Activated naive CD4-positive, alpha-beta T cell treated with anti-CD3 and anti-CD28 coated beads, Interleukin-2, amount 10 ng/mL, durations not matched to agents 7 days and 5 days (primary cell): ENCODE measurements at regions not wholly inside any gene's neighbourhood (a gene's known extent, or its start where the extent isn't known, plus 50 kb on each side); places are given as distances from the start of the nearest gene placed in this dataset.
"Not testable (repeated sequence)": the region's sequence is repeated elsewhere in the genome, so short reads cannot be mapped to it uniquely, and the experiment has no call there.

Experiments
- CTCF ChIA-PET: fragments of 350-600 bp; sonication (Branson Sonifier 250); formaldehyde crosslinking; loops from one replicate; lab custom pipeline; 2021; ENCODE audit warnings: antibody characterized with exemption; lab: Charles Lee
- DNase-seq: peaks from one replicate; pipeline ENCODE4 v3.0.0-alpha.2; 2020
- H3K27ac Mint-ChIP-seq: one replicate; pipeline ENCODE4 v1.8.0; 2021; ENCODE audit warnings: mild to moderate bottlenecking, moderate library complexity, mixed read lengths
- H3K27me3 Mint-ChIP-seq: one replicate; pipeline ENCODE4 v1.8.0; 2021; ENCODE audit warnings: mild to moderate bottlenecking, mixed read lengths
- H3K36me3 Mint-ChIP-seq: one replicate; pipeline ENCODE4 v1.8.0; 2021; ENCODE audit warnings: mixed read lengths
- H3K4me1 Mint-ChIP-seq: one replicate; pipeline ENCODE4 v1.8.0; 2021; ENCODE audit warnings: mixed read lengths
- H3K4me3 Mint-ChIP-seq: one replicate; pipeline ENCODE4 v1.8.0; 2021; ENCODE audit warnings: mild to moderate bottlenecking, moderate library complexity, mixed read lengths
- H3K9me3 Mint-ChIP-seq: one replicate; pipeline ENCODE4 v1.8.0; 2021; ENCODE audit warnings: mixed read lengths

- Mint-ChIP-seq H3K9me3 (peaks cover 16% of the 10 kb centered on the region), H3K27me3 (no peaks in the 10 kb centered on the region), H3K4me3 (no peak overlapping the region), H3K36me3 (no peaks in the 10 kb centered on the region), H3K27ac (no peak overlapping the region), H3K4me1 (no peaks in the 10 kb centered on the region)
- CTCF ChIA-PET, result interaction anchor here (0.6 to 0.7 kb wide), 2 partner anchors 287 to 369 kb away, joined by 3 read pairs; no protein-coding TSS in a partner anchor
- no peak for DNase-seq
Observed at GRCh38 chr5:28313953-28314352, 1275.6 kb upstream of the CDH9 start.

GRCh38 chr5:28313321-28313951 lies 1275.0 kb upstream of the CDH9 start:
- no peak overlapping the region for H3K27ac Mint-ChIP-seq
- CTCF ChIA-PET, result interaction anchor here (0.6 to 0.7 kb wide), 2 partner anchors 288 to 368 kb away, joined by 3 read pairs; no protein-coding TSS in a partner anchor
- H3K9me3 Mint-ChIP-seq, result peaks cover 12% of the 10 kb centered on the region
- H3K27me3 Mint-ChIP-seq, result no peaks in the 10 kb centered on the region
- DNase-seq, result no peak
- H3K36me3 Mint-ChIP-seq, result no peaks in the 10 kb centered on the region
- H3K4me1 Mint-ChIP-seq, result no peaks in the 10 kb centered on the region
- no peak overlapping the region for H3K4me3 Mint-ChIP-seq

DNA sequence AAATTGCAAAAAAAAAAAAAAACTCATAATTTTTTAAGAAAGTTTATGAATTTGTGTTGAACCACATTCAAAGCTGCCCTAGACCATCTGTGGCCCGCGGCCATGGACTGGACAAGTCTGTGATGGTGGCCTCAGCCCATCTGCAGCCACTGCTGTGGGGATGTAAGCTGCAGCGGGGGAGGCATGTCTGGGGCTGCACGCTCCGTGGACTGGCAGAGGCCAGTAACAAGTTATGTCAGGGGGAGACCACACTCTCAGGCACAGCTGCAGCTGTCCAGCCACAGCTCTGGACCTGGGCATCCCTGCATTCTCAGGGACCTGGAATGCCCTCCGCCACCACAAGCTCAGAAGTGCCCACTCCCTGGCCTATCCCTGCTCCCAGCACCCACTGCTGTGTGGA lies 1272.3 kb upstream of the CDH9 start:
- peaks cover 12% of the 10 kb centered on the region for H3K9me3 Mint-ChIP-seq
- no peaks in the 10 kb centered on the region for H3K4me1 Mint-ChIP-seq
- no peaks in the 10 kb centered on the region for H3K27me3 Mint-ChIP-seq
- no peak for DNase-seq
- H3K4me3 Mint-ChIP-seq, result no peak overlapping the region
- no peak overlapping the region for H3K27ac Mint-ChIP-seq
- CTCF ChIA-PET, result no interaction called here
- no peaks in the 10 kb centered on the region for H3K36me3 Mint-ChIP-seq

GRCh38 chr5:28305891-28306290 lies 1267.5 kb upstream of the CDH9 start:
- Mint-ChIP-seq H3K27ac (no peak overlapping the region), H3K9me3 (peaks cover 9% of the 10 kb centered on the region), H3K4me3 (no peak overlapping the region), H3K27me3 (no peaks in the 10 kb centered on the region), H3K36me3 (no peaks in the 10 kb centered on the region), H3K4me1 (no peaks in the 10 kb centered on the region)
- CTCF ChIA-PET, result no interaction called here
- no peak for DNase-seq

- Mint-ChIP-seq H3K4me3 (no peak overlapping the region), H3K4me1 (no peaks in the 10 kb centered on the region), H3K9me3 (peaks cover 5% of the 10 kb centered on the region), H3K27me3 (no peaks in the 10 kb centered on the region), H3K36me3 (no peaks in the 10 kb centered on the region), H3K27ac (no peak overlapping the region)
- CTCF ChIA-PET, result no interaction called here
- DNase-seq, result no peak
Observed at GRCh38 chr5:28301712-28302111, 1263.3 kb upstream of the CDH9 start.

GRCh38 chr5:28296254-28297013 lies 1258.0 kb upstream of the CDH9 start:
- Mint-ChIP-seq H3K9me3 (peaks cover 4% of the 10 kb centered on the region), H3K27me3 (no peaks in the 10 kb centered on the region), H3K4me3 (no peak overlapping the region), H3K36me3 (no peaks in the 10 kb centered on the region), H3K27ac (no peak overlapping the region), H3K4me1 (no peaks in the 10 kb centered on the region)
- no peak for DNase-seq
- CTCF ChIA-PET, result no interaction called here

DNA sequence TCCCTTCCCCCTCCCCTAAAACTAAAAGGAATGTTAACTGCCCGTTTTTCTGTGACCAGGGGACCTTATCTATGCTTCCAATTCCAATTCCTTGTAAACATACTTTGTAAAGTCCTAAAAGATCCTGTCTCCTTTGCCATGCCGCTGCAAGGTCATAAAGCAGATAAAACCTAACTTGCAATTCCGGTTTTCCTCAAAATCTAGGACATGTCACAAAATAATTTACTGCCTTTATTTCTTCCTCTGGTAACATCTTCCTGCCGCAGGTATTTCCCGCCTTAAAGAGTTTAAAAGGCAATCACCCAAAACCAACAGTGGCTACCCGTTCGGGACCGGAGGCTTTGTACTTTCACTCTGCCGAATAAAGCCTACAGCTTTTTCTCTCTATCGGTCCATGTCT lies 1248.6 kb upstream of the CDH9 start:
- CTCF ChIA-PET, H3K9me3 Mint-ChIP-seq, H3K27me3 Mint-ChIP-seq, H3K27ac Mint-ChIP-seq, H3K36me3 Mint-ChIP-seq, DNase-seq, H3K4me3 Mint-ChIP-seq, H3K4me1 Mint-ChIP-seq: not testable (repeated sequence)

DNA sequence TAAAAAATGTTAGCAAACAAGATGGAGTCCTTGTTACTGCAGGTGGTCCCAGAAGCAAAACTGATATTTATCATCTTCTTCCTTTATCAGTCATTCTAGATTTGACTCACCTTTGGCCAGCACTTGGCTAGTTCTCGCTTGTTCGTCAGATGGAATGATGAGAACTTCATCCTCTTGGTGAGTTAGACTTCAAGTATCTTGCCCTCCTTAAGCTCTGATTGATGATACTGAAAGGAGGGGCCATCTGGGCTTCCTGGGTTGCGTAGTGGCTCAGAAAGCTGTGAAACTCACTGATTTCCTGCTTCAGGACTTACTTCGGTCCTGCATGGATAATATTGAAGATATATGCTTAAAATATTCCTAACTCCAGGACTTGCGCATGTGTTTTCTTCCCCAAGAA lies 1248.2 kb upstream of the CDH9 start:
- DNase-seq, result no peak
- Mint-ChIP-seq H3K36me3 (no peaks in the 10 kb centered on the region), H3K4me3 (no peak overlapping the region), H3K4me1 (no peaks in the 10 kb centered on the region), H3K27me3 (no peaks in the 10 kb centered on the region), H3K27ac (no peak overlapping the region), H3K9me3 (peaks cover 6% of the 10 kb centered on the region)
- CTCF ChIA-PET, result no interaction called here

DNA sequence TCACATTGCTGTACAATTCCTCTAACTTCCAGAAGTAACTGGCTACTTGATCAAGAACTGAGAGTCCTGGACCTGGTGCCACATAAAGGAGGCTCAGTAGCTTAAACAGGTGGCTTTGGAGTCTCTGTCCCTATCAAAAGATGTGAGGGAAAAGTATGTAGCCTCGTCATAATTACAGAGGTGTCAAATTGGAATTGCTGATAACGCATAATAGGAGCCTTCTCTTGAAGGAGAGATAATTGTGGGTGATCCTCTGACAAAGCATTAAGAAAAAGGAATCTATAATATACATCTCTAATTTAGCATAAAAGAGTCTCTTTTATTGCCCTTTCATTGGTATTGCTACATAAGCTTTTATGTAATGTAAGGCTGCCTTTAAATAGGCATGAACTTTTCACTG lies 1246.4 kb upstream of the CDH9 start:
- no peak for DNase-seq
- Mint-ChIP-seq H3K36me3 (no peaks in the 10 kb centered on the region), H3K4me3 (no peak overlapping the region), H3K9me3 (peaks cover 6% of the 10 kb centered on the region), H3K27ac (no peak overlapping the region), H3K27me3 (no peaks in the 10 kb centered on the region), H3K4me1 (no peaks in the 10 kb centered on the region)
- CTCF ChIA-PET, result no interaction called here

GRCh38 chr5:28281351-28281750 lies 1243.0 kb upstream of the CDH9 start:
- Mint-ChIP-seq H3K4me1 (no peaks in the 10 kb centered on the region), H3K9me3 (peaks cover 2% of the 10 kb centered on the region), H3K36me3 (no peaks in the 10 kb centered on the region), H3K4me3 (no peak overlapping the region), H3K27ac (no peak overlapping the region), H3K27me3 (no peaks in the 10 kb centered on the region)
- CTCF ChIA-PET, result no interaction called here
- no peak for DNase-seq

DNA sequence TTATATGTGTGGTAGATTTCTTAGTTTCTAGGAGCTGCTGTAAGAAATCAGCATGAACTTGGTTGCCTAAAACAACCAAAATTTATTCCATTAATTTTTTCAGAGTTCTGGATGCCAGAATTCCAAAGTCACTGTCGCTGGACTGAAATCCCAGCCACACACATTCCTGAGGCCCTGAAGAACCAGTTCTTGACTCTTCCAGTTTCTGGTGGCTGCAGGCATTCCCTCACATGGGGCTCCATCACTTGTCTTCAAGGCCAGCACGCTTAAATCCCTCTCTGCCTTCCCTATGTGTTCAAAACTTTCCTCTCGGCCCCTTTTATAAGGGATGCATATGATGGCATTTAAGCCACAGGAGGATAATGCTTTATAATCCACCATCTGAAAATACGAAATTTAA lies 1237.5 kb upstream of the CDH9 start:
- Mint-ChIP-seq H3K4me3 (no peak overlapping the region), H3K4me1 (no peaks in the 10 kb centered on the region), H3K36me3 (no peaks in the 10 kb centered on the region), H3K27me3 (no peaks in the 10 kb centered on the region), H3K27ac (no peak overlapping the region), H3K9me3 (peaks cover 3% of the 10 kb centered on the region)
- CTCF ChIA-PET, result no interaction called here
- no peak for DNase-seq

- Mint-ChIP-seq H3K27ac (no peak overlapping the region), H3K36me3 (no peaks in the 10 kb centered on the region), H3K9me3 (peaks cover 13% of the 10 kb centered on the region), H3K4me1 (no peaks in the 10 kb centered on the region), H3K27me3 (no peaks in the 10 kb centered on the region), H3K4me3 (no peak overlapping the region)
- DNase-seq, result no peak
- CTCF ChIA-PET, result no interaction called here
Observed at GRCh38 chr5:28269978-28270377, 1231.6 kb upstream of the CDH9 start.

DNA sequence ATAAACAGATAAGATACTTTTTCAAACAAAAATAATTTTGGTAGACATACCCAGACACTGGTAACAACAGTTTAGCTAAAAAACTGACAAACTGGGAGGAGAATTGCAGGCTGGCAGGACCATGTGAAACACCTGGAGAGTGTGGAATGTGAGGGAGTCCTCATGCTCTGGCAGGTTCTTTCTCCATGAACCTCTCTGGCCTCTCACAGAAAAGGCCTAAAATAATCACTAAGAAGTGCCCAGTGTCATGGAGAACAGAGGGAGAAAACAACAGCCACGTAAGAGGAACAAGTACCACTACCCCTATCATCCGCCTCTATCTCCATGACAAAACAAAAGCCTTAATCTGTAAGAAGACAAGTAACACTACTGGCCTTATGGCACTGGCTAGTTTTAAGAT lies 1227.5 kb upstream of the CDH9 start:
- H3K9me3 Mint-ChIP-seq, result peaks cover 13% of the 10 kb centered on the region
- no peak for DNase-seq
- H3K27ac Mint-ChIP-seq, result no peak overlapping the region
- H3K27me3 Mint-ChIP-seq, result no peaks in the 10 kb centered on the region
- no peaks in the 10 kb centered on the region for H3K4me1 Mint-ChIP-seq
- H3K36me3 Mint-ChIP-seq, result no peaks in the 10 kb centered on the region
- CTCF ChIA-PET, result no interaction called here
- no peak overlapping the region for H3K4me3 Mint-ChIP-seq

- Mint-ChIP-seq H3K4me3 (no peak overlapping the region), H3K27ac (no peak overlapping the region), H3K36me3 (no peaks in the 10 kb centered on the region), H3K27me3 (no peaks in the 10 kb centered on the region), H3K9me3 (peaks cover 17% of the 10 kb centered on the region), H3K4me1 (no peaks in the 10 kb centered on the region)
- no peak for DNase-seq
- CTCF ChIA-PET, result no interaction called here
Observed at GRCh38 chr5:28254846-28255245, 1216.5 kb upstream of the CDH9 start.

GRCh38 chr5:28253431-28253830 lies 1215.0 kb upstream of the CDH9 start:
- Mint-ChIP-seq H3K27me3 (no peaks in the 10 kb centered on the region), H3K4me3 (no peak overlapping the region), H3K4me1 (no peaks in the 10 kb centered on the region), H3K9me3 (peaks cover 21% of the 10 kb centered on the region), H3K27ac (no peak overlapping the region), H3K36me3 (no peaks in the 10 kb centered on the region)
- CTCF ChIA-PET, result no interaction called here
- DNase-seq, result no peak
